Vagina (tissue), 2 donors: ENCODE measurements at regions not wholly inside any gene's neighbourhood (a gene's known extent, or its start where the extent isn't known, plus 50 kb on each side); places are given as distances from the start of the nearest gene placed in this dataset.
A peak's percentile ranks its signal among the peaks of the same experiment; 100 is the strongest.

Experiments
- DNase-seq, 2 donors: peaks; one replicate each; pipeline ENCODE4 v3.0.0-alpha.2; 2017; ENCODE audit errors: extremely low spot score in 2 of 2
- H3K27ac ChIP-seq: fragments of 200-600 bp; sonication (generic); one replicate; pipeline ENCODE4 v1.5.1; 2019
- H3K27me3 ChIP-seq: fragments of 200-600 bp; sonication (generic); one replicate; pipeline ENCODE4 v1.5.1; 2019
- H3K36me3 ChIP-seq, 2 donors: fragments of 200-600 bp; sonication (generic); one replicate each; pipeline ENCODE4 v1.5.1; 2017 to 2019
- H3K4me1 ChIP-seq: fragments of 200-600 bp; sonication (generic); one replicate; pipeline ENCODE4 v1.5.1; 2019
- H3K4me3 ChIP-seq, 2 donors: fragments of 200-600 bp; sonication (generic); 1 replicate in 1 of 2; 2 replicates in 1 of 2; pipeline ENCODE4 v1.5.1; 2016 to 2019
- H3K9me3 ChIP-seq: fragments of 200-600 bp; sonication (generic); one replicate; pipeline ENCODE4 v1.5.1; 2019
- POLR2A ChIP-seq, 2 donors: fragments of 450-650 bp; IDR thresholded peaks; one replicate each; pipeline ENCODE4 v1.6.1; 2017; ENCODE audit warnings: antibody characterized with exemption in 2 of 2, mild to moderate bottlenecking in 2 of 2, moderate library complexity in 2 of 2
- POLR2AphosphoS5 ChIP-seq, 2 donors: sonication (generic); formaldehyde crosslinking; IDR thresholded peaks; one replicate each; pipeline ENCODE4 v1.9.0; 2017; ENCODE audit warnings: antibody characterized with exemption in 2 of 2, mild to moderate bottlenecking in 2 of 2, low read depth in 1 of 2; ENCODE audit not compliant: insufficient read depth in 1 of 2
- intact Hi-C: fragments of 100-400 bp; cut with DNase I; formaldehyde crosslinking; loops from one replicate; pipeline ENCODE4 v1.15.1; 2023
- TF ChIP-seq, protein P1 (sequence below), 3 experiments: fragments of 450-650 bp in 2 of 3; fragments of 200-600 bp in 1 of 3; sonication (generic) in 1 of 3; IDR thresholded peaks; one replicate each; pipeline ENCODE4 v1.5.1; 2017 to 2019; ENCODE audit warnings: antibody characterized with exemption in 3 of 3, mild to moderate bottlenecking in 2 of 3, moderate library complexity in 2 of 3

DNA sequence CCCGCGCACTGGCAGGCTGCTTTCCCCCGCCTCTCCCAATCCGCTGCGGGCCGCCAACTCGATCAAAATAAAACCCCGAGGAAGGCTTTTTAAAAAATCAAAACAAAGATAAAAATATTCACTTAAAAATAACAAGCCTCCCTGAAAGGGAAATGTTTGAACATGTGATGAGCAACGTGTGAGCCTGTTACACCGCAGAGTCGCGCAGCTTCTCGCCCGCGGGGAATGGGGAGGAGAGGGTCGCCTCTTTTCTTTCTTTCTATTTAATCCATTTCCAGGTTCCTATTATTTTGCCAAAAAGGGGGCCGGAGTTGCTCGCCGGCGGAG is 326.0 kb upstream of the F9 start:
- Histone ChIP-seq H3K9me3 (no peaks in the 10 kb centered on the region), H3K4me1 (no peaks in the 10 kb centered on the region), H3K27ac (peak overlapping the region; percentile 52), H3K36me3 (no peaks in the 10 kb centered on the region), H3K4me3 (peak overlapping the region; percentile 33 to 44), H3K27me3 (no peaks in the 10 kb centered on the region)
- intact Hi-C loops = no loop called here
- DNase-seq = no peak
- TF ChIP-seq, protein P1, sequence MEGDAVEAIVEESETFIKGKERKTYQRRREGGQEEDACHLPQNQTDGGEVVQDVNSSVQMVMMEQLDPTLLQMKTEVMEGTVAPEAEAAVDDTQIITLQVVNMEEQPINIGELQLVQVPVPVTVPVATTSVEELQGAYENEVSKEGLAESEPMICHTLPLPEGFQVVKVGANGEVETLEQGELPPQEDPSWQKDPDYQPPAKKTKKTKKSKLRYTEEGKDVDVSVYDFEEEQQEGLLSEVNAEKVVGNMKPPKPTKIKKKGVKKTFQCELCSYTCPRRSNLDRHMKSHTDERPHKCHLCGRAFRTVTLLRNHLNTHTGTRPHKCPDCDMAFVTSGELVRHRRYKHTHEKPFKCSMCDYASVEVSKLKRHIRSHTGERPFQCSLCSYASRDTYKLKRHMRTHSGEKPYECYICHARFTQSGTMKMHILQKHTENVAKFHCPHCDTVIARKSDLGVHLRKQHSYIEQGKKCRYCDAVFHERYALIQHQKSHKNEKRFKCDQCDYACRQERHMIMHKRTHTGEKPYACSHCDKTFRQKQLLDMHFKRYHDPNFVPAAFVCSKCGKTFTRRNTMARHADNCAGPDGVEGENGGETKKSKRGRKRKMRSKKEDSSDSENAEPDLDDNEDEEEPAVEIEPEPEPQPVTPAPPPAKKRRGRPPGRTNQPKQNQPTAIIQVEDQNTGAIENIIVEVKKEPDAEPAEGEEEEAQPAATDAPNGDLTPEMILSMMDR (IDR thresholded peaks at IDR 0.05) = no peak
- TF ChIP-seq POLR2A (IDR thresholded peaks at IDR 0.05) (no peak), POLR2AphosphoS5 (IDR thresholded peaks at IDR 0.05; ENCODE audit: insufficient read depth in 1 of 2, low read depth in 1 of 2) (no peak)

DNA sequence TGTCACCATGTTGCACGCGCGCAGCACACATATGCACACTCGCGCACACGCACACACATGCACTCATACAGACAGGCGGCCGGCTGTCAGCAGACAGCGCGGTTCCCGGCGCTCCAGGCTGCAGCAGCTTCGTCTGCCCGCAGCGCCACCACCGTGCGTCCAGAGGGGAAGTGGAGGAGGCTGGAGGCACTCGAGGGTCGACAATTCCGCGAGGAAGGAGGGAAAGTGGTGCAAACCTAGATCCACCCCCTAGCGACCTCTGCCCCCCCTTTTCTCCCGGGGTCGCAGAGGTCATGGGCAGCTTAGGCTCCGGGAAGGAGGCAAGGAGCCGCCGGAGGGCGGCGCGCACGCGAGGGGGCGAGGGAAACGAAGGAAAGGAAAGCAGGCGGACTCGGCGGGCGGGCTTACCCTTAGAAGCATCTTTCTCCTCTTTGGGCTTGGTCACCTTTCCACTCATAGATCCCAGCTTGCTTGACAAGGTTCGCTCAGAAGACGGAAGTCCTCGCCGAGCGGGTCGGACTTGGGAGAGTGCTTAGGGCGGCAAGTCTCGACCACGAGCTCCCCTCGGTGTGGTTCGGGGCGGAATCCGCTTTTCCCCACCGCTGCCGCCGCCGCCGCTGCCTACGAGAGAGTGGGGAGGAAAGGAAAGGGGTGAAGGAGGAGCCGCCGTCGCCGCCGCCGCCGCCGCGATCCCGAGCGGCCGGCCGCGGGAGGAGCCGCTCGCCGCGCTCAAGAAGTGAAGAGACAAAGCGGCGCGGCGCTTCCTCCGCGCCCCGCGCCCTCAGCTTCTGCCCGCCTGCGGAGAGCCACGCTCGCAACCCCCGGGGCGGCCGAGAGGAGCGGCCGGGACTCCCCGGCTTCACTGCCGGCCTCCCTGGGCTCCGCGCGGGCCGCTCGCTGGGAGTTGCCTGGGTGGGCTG is 326.6 kb upstream of the F9 start:
- peak overlapping the region; percentile 33 to 44 for H3K4me3 ChIP-seq
- no peaks in the 10 kb centered on the region for H3K9me3 ChIP-seq
- TF ChIP-seq POLR2A (IDR thresholded peaks at IDR 0.05) = no peak
- intact Hi-C loops = no loop called here
- DNase-seq = no peak
- H3K4me1 ChIP-seq = no peaks in the 10 kb centered on the region
- H3K27ac ChIP-seq = peak overlapping the region; percentile 52
- H3K27me3 ChIP-seq = no peaks in the 10 kb centered on the region
- H3K36me3 ChIP-seq = no peaks in the 10 kb centered on the region

DNA sequence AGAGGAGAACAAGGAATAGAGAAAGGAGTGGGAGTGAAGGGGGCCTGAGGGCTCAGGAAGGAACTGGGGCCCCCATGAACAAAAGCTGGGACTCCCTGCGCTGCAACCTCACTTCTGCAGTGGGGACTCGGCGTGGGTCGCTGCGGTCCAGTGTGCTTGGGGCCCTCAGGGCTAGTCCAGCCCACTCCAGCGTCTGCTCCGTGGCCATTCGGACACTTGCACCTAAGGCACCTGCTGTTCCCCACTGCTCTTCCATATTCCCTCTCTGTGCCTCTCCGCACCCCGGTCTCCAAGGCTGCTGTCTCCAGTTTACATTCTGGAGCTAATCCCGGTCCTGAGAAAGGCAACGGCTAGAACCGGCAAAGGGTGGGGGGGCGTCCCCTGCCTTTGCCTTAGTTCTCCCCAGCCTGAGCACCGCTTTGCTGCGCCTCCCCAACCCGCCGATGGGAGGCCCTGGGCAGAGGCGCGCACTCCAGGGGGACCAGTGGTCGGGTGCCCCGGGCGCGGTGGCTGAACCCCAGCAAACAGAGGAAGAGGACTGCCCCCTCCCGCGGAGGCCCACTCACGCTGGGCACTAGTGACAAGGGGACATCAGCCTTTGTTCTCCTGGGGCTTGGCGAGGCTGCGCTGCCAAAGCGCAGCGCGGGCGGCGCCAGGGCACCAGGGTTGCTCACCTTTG is 327.7 kb upstream of the F9 start:
- no peak for DNase-seq
- Histone ChIP-seq H3K4me3 (peak overlapping the region in 1 of 2 donors; percentile 44), H3K27ac (no peak overlapping the region), H3K27me3 (no peaks in the 10 kb centered on the region), H3K36me3 (no peaks in the 10 kb centered on the region), H3K9me3 (no peaks in the 10 kb centered on the region), H3K4me1 (no peaks in the 10 kb centered on the region)
- intact Hi-C loops = no loop called here
- TF ChIP-seq POLR2AphosphoS5 (IDR thresholded peaks at IDR 0.05; ENCODE audit: insufficient read depth in 1 of 2, low read depth in 1 of 2) = no peak
- TF ChIP-seq POLR2A (IDR thresholded peaks at IDR 0.05) = no peak
- TF ChIP-seq, protein P1 (IDR thresholded peaks at IDR 0.05) = no peak

DNA sequence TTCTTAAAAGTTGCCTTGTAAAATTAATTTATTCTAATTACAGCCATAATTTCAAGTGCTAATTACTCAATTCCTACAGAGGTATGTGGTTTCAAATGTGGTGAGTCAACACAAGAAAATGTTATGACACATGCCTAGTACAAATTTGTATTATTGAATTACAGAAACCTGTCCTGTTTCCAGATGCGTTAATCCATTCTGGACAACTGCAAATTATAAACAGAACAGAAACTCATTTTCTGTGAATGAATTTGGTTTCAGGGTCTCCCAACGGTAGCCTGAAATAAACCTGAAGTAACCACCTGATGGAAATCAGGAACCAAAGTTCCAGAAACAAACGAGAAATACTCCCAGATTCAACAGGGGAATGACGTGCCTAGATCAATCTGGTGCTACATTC is 328.6 kb upstream of the F9 start:
- no peaks in the 10 kb centered on the region for H3K4me1 ChIP-seq
- TF ChIP-seq POLR2A (IDR thresholded peaks at IDR 0.05) = no peak
- TF ChIP-seq, protein P1 (IDR thresholded peaks at IDR 0.05) = no peak
- TF ChIP-seq POLR2AphosphoS5 (IDR thresholded peaks at IDR 0.05; ENCODE audit: insufficient read depth in 1 of 2, low read depth in 1 of 2) = no peak
- intact Hi-C loops = no loop called here
- H3K9me3 ChIP-seq = no peaks in the 10 kb centered on the region
- H3K4me3 ChIP-seq = no peak overlapping the region
- H3K27me3 ChIP-seq = no peaks in the 10 kb centered on the region
- no peak for DNase-seq
- no peaks in the 10 kb centered on the region for H3K36me3 ChIP-seq
- no peak overlapping the region for H3K27ac ChIP-seq

DNA sequence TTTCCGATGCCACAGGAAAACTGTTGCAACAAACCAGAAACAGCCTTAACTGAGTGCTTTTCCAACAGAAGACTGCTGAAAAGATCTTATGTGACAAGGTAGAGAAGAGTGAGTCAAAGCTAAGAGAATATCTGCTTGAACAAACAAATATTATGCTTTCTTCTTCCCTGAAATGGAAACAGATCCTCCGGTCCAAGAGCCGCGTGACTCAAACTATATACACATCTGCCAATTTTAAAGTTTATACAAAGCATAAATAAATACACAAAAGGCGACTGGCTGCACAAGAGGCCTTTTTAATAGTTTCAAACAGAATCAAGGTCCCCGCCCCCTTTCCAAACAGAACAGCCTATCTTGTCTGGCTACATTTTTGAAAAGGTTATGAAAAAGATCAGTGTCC is 329.7 kb upstream of the F9 start:
- H3K27ac ChIP-seq = no peak overlapping the region
- intact Hi-C loops = no loop called here
- TF ChIP-seq POLR2AphosphoS5 (IDR thresholded peaks at IDR 0.05; ENCODE audit: insufficient read depth in 1 of 2, low read depth in 1 of 2) (no peak), POLR2A (IDR thresholded peaks at IDR 0.05) (no peak)
- TF ChIP-seq, protein P1 (IDR thresholded peaks at IDR 0.05) = no peak

More for the DNA sequence above, 329.7 kb upstream of the F9 start:
- Histone ChIP-seq H3K4me3 (no peak overlapping the region), H3K4me1 (no peaks in the 10 kb centered on the region), H3K36me3 (no peaks in the 10 kb centered on the region), H3K9me3 (no peaks in the 10 kb centered on the region), H3K27me3 (no peaks in the 10 kb centered on the region)
- DNase-seq = no peak
